KMS-11 (cell line): ENCODE measurements at regions not wholly inside any gene's neighbourhood (a gene's known extent, or its start where the extent isn't known, plus 50 kb on each side); places are given as distances from the start of the nearest gene placed in this dataset.

ENCODE experiments used
- H2AFZ ChIP-seq: fragments of 200-600 bp; sonication (generic); 2 replicates; pipeline ENCODE4 v1.6.1; 2016; ENCODE audit warnings: antibody characterized with exemption, mixed run types, low read depth
- H3K27ac ChIP-seq: fragments of 200-600 bp; sonication (generic); 2 replicates; pipeline ENCODE4 v1.6.1; 2016; ENCODE audit warnings: mild to moderate bottlenecking, mixed run types
- H3K27me3 ChIP-seq: fragments of 200-600 bp; sonication (generic); 2 replicates; pipeline ENCODE4 v1.6.1; 2017; ENCODE audit warnings: mild to moderate bottlenecking, low read depth, mixed run types, moderate library complexity; ENCODE audit not compliant: insufficient read depth
- H3K36me3 ChIP-seq: fragments of 200-600 bp; sonication (generic); 2 replicates; pipeline ENCODE4 v1.6.1; 2017; ENCODE audit warnings: mild to moderate bottlenecking, mixed run types; ENCODE audit not compliant: insufficient read depth
- H3K4me1 ChIP-seq: fragments of 200-600 bp; sonication (generic); 2 replicates; pipeline ENCODE4 v1.6.1; 2016; ENCODE audit warnings: mild to moderate bottlenecking, low read depth, mixed run types; ENCODE audit not compliant: poor library complexity, severe bottlenecking
- H3K4me2 ChIP-seq: fragments of 200-600 bp; sonication (generic); 2 replicates; pipeline ENCODE4 v1.7.0; 2016; ENCODE audit warnings: mild to moderate bottlenecking, mixed run types
- H3K4me3 ChIP-seq: fragments of 200-600 bp; sonication (generic); IDR thresholded peaks from 2 replicates; pipeline ENCODE4 v1.6.1; 2017; ENCODE audit warnings: low read depth, low read length, mixed read lengths; ENCODE audit not compliant: insufficient read depth
- H3K79me2 ChIP-seq: fragments of 200-600 bp; sonication (generic); 2 replicates; pipeline ENCODE4 v1.6.1; 2016; ENCODE audit warnings: low read depth, mixed run types; ENCODE audit not compliant: insufficient read depth
- H3K9ac ChIP-seq: fragments of 200-600 bp; sonication (generic); 2 replicates; pipeline ENCODE4 v1.6.1; 2016; ENCODE audit warnings: mild to moderate bottlenecking, mixed run types
- H4K20me1 ChIP-seq: fragments of 200-600 bp; sonication (generic); 2 replicates; pipeline ENCODE4 v1.6.1; 2016; ENCODE audit warnings: mild to moderate bottlenecking, mixed run types; ENCODE audit not compliant: insufficient read depth
- TF ChIP-seq, protein P1 (sequence below): fragments of 200-600 bp; sonication (generic); conservative IDR thresholded peaks from 2 replicates; pipeline ENCODE4 v1.6.1; 2017; ENCODE audit warnings: low read depth, mild to moderate bottlenecking, antibody characterized with exemption, low read length, moderate library complexity, mixed read lengths

DNA sequence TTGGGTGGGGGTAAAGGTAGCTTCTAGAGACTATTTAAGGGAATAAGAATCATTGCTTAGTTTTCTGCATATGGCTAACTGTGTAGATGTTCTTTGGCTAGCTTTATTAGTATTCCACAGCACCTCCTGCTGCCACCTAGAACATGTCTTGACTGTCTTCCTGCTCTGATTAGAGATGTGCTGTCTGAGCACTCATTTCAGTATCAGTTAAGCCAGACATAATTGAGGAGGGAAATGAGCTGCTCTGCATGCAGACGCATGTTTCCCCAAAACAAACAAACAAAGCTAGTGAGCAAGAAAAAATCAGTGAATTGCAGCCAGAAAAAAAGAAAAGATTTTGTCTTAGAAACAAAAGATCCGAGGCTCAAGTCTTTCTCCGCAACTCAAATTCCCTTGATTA is 402.2 kb downstream of the AASDHPPT start:
- no peak overlapping the region for H3K27ac ChIP-seq
- no peaks in the 10 kb centered on the region for H4K20me1 ChIP-seq
- H3K27me3 ChIP-seq: no peaks in the 10 kb centered on the region
- TF ChIP-seq, protein P1, sequence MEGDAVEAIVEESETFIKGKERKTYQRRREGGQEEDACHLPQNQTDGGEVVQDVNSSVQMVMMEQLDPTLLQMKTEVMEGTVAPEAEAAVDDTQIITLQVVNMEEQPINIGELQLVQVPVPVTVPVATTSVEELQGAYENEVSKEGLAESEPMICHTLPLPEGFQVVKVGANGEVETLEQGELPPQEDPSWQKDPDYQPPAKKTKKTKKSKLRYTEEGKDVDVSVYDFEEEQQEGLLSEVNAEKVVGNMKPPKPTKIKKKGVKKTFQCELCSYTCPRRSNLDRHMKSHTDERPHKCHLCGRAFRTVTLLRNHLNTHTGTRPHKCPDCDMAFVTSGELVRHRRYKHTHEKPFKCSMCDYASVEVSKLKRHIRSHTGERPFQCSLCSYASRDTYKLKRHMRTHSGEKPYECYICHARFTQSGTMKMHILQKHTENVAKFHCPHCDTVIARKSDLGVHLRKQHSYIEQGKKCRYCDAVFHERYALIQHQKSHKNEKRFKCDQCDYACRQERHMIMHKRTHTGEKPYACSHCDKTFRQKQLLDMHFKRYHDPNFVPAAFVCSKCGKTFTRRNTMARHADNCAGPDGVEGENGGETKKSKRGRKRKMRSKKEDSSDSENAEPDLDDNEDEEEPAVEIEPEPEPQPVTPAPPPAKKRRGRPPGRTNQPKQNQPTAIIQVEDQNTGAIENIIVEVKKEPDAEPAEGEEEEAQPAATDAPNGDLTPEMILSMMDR: no peak
- H3K9ac ChIP-seq: no peak overlapping the region
- no peak overlapping the region for H3K4me2 ChIP-seq
- H2AFZ ChIP-seq: no peak overlapping the region
- H3K36me3 ChIP-seq: no peaks in the 10 kb centered on the region
- no peak overlapping the region for H3K4me3 ChIP-seq
- no peaks in the 10 kb centered on the region for H3K79me2 ChIP-seq
- no peaks in the 10 kb centered on the region for H3K4me1 ChIP-seq

DNA sequence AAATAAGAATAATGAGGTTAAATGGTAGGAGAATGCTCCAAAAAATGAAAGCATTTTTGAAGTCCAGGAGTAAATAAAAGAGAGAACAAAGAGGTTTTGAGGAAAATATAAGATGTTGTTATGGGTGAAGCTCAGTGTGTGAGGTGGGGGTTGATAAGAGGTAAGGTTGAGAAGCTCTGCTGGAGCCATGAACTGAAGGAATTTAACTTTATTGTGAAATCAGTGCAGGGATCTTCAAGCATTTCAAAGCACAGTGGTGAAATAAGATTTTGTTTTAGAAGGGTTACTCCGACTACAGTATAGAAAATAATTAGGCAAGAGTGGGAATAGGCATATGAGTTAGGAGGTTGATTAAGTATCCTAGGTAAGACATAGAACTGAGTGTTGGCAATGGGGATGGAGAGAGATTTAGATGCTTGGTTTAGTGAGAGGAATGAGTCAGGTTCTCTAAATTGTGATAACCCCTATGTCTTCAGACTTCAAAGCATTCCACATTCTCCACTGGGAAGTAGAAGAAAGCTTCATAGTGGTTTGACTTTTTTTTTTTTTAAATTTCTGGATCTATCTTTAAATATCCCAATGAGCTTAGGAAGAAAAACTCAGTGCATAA is 403.2 kb downstream of the AASDHPPT start:
- H3K4me2 ChIP-seq: no peak overlapping the region
- H2AFZ ChIP-seq: no peak overlapping the region
- H3K27ac ChIP-seq: no peak overlapping the region
- H4K20me1 ChIP-seq: no peaks in the 10 kb centered on the region
- TF ChIP-seq, protein P1: no peak
- H3K79me2 ChIP-seq: no peaks in the 10 kb centered on the region
- H3K36me3 ChIP-seq: no peaks in the 10 kb centered on the region
- no peaks in the 10 kb centered on the region for H3K27me3 ChIP-seq
- H3K9ac ChIP-seq: no peak overlapping the region
- H3K4me1 ChIP-seq: no peaks in the 10 kb centered on the region
- no peak overlapping the region for H3K4me3 ChIP-seq

DNA sequence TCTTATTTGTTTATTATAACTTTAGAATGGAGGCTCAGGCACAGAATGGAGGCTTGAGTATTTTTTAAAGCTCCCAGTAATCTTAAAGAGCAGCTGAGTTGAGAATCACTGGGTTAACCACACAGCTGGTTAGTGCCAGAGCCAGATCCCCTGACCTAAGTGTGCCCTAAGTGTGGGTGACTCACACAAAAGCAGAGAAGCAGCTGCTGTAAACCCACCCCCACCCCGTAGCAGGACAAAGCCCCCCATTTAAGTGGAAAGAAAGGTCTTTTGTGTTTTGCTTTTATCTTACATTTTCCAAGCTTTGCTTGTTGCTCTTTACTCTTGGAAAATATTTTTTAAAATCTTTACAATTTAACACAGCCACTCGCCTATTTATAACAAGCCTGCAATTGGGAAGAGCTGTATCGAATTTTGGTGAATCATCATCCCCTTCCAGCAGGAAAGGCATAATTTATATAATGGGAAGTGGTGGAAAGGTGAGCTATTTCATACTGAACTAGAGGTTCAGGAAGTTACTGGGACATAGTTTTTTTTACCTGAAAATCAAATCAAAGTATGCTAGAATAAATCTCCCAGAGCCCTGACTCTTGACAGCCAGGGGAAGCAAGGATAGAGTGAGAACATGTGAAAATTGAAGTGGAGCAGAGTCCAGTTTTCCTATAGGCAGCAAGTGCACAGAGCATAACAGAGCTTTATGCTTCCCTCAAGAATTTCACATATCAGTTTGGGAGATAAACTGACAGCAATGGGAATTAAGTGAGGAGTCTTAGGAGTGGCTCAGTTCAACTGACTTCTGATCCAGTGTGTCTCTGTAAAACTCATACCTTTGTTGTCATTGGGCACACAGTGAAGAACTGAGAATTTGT is 405.7 kb downstream of the AASDHPPT start:
- Histone ChIP-seq H3K9ac (no peak overlapping the region), H3K4me1 (no peaks in the 10 kb centered on the region), H3K4me3 (no peak overlapping the region), H3K79me2 (no peaks in the 10 kb centered on the region), H3K27ac (no peak overlapping the region), H4K20me1 (no peaks in the 10 kb centered on the region), H3K4me2 (no peak overlapping the region), H3K27me3 (no peaks in the 10 kb centered on the region), H2AFZ (no peak overlapping the region), H3K36me3 (no peaks in the 10 kb centered on the region)
- TF ChIP-seq, protein P1: no peak

DNA sequence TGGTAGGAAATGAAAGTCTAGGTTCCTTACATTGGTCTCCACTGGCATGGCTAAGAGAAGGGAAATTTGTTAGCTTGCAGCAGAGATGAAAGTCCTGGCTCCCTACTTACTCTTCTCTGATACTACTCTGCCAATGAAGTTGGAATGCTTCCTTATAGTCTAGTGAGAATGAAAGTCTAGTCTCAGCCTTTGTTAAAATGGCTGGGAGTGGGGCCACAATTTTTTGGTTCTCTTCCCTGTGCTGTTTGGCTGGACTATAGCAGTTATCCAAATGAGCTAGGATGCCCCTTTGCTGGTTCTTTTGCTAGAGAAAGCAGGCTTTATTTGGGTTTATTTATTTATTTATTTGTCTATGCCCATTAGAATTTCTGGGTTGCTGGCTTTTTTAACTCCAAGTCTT is 414.3 kb downstream of the AASDHPPT start:
- Histone ChIP-seq H3K27ac (no peak overlapping the region), H3K4me1 (no peaks in the 10 kb centered on the region), H2AFZ (no peak overlapping the region), H3K9ac (no peak overlapping the region), H3K79me2 (no peaks in the 10 kb centered on the region), H3K4me2 (no peak overlapping the region), H3K36me3 (no peaks in the 10 kb centered on the region), H3K4me3 (no peak overlapping the region), H3K27me3 (no peaks in the 10 kb centered on the region), H4K20me1 (no peaks in the 10 kb centered on the region)
- TF ChIP-seq, protein P1: no peak
